Stimulated activated naive CD8-positive, alpha-beta T cell treated with anti-CD3 and anti-CD28 coated beads, Interleukin-15, Interleukin-2, amounts not matched to agents 100 U/mL and 50 U/mL, for 24 hours (primary cell): ENCODE measurements at regions not wholly inside any gene's neighbourhood (a gene's known extent, or its start where the extent isn't known, plus 50 kb on each side); places are given as distances from the start of the nearest gene placed in this dataset.

Experiments used
- ATAC-seq: fragments of 150-1000 bp; cut with Tn5 transposase; one replicate; pipeline ENCODE4 v1.10.0; 2021
- DNase-seq: peaks from one replicate; pipeline ENCODE4 v3.0.0; 2021

DNA sequence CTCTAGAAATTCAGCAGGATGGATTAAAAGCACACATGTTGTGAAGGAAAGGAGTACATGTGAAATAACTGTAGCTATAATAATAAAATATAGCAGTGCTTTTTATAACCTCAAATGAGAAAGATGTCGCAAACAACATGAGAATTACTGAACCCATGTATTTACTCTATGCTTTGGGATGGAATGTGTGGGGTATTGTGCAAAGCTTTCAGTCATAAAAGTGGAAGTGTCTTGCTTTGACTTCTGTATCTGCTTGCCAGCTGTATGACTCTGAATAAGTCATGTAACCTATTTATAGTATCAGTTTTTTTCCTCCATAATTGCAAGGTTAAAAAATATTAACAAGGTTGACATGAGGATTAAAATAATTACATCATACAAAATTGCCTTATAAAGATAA is 519.3 kb upstream of the CADM2 start:
- ATAC-seq (no peak), DNase-seq (no peak)

DNA sequence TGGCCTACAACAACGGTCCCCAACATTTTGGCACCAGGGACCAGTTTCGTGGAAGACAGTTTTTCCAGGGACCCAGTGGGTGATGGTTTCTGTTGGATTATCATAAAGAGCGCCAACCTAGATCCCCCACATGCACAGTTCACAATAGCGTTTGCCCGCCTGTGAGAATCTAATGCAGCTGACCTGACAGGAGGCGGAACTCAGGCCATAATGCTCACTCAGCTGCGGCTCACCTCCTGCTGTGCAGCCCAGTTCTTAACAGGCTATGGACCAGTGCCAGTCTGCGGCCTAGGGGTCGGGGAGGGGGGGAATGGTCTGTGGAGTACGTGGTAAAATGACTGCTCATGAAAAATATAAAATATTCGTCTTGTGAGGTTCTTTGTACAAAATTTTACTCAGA is 518.5 kb upstream of the CADM2 start:
- no peak for ATAC-seq
- DNase-seq, result no peak

DNA sequence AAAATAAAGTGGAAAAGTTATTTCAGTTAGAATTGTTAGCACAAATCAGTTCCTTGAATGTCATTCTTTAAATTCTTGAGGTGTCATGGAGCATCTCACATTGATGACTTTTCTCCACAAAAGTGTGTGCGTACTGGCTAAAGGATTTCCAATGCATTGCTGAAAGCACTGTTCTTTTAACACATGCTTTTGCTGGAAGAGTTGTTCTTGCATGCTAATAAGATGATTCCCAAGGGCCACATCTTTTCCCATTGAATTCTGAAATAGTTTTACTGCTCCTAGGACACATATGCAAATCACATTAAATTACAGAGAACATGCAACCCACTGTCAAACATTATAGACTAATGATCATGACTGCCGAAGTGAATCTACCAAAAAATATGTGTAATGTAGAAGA is 516.3 kb upstream of the CADM2 start:
- no peak for DNase-seq

DNA sequence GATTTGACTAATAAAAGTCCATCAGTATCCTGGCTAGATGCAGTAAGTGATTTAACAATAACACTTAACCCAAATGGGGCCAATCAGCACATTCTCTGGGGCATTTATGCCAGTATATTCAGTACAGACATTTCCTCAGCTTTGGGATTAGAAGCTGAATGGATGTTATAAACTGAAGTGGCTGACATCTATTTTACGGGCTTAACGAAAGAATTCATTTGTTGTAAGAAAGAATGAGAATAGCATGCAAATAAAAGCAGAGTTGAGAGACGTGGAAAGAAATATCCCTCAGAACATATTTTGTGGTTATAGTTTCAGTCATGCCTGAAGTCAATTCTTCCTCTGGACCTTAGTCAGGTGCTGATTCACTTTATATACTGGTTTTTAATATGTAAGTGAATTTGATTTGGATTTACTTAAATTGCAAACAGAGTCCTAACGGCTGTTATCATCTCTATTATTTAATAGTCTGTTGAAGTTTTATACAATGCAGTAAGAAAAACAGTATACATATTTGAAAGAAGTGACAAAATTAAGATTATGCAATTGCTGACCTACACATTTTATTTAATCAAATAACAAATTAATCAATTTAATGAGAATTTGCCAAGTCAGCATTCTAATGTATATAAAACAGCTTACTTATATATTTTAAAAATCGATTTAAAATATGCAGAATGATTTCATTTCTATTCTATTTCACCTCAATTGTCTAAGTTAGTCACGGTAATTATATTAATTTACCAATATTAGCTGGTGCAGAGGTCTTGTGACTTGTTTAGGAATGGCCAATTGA is 513.9 kb upstream of the CADM2 start:
- no peak for ATAC-seq

More for the DNA sequence above, 516.3 kb upstream of the CADM2 start:
- no peak for ATAC-seq

DNA sequence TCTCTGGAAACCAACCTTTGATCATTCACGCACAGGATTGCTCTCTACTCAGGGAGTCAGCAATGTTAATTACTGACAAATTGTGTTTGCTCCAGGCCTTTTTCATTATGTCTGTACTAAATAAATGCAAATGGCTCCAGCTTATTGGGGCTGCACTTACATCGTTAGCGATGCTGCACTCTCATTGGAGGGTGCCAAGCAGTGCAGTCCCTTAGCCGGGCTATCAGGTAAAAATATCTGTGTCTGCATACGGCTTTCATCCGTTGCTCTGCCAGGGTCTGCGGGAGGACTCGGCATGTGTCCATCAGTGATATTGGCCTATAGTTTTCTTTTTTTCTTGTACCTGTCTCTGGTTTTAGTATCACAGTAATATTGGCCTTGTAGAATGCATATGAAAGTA is 471.5 kb upstream of the CADM2 start:
- no peak for DNase-seq
- ATAC-seq, result no peak

More for the DNA sequence above, 513.9 kb upstream of the CADM2 start:
- DNase-seq, result no peak

DNA sequence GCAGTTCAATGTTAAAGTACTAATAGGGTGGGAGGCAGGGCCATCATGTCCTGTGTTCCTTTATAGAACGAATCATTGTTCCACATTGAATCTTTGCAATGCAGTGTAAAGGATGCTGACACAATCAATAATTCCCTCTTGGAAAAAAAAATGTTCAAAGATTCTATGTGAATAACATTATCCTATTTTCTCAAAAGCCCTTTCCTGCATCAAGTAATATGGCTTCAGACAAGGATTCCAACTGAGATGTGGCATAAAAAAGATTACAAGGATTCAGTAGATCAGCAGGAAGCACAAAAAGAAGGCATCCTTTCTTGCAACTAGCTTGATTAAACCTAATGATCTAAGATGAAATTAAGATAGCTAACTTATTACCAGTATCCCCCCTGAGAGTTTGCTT is 454.0 kb upstream of the CADM2 start:
- DNase-seq, result no peak
- no peak for ATAC-seq

DNA sequence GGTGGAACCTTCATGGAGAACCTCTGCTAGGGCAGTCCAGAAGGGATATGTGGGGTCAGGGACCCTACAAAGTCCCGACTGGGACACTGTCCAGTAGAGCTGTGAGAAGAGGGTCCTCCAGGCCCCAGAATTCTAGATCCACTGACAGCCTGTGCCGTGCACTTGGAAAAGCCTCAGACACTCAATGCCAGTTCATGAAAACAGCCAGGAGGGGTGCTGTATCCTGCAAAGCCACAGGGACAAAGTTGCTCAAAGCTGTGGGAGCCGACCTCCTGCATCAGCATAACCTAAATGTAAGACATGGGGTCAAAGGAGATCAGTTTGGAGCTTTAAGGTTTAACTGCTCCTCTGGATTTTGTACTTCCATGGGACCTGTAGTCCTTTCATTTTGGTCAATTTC is 448.8 kb upstream of the CADM2 start:
- no peak for DNase-seq
- ATAC-seq, result no peak

DNA sequence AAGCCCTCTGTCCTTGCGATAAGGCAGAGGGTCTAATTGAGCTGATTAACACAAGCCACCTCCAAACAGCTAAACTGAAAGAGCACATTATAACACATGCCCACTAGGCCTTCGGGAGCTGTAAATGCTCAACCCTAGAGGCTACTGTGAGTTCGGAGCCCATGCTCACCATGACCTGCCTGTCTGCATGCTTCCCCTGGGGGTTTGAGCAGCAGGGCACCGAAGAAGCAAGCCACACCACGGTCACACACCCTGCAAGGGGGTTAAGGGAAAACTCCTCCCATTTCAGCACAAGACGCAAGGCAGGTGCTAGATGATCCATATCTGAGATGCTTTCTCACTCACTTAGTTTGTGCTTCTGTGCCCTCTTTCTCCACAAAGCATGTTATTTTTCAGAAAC is 435.9 kb upstream of the CADM2 start:
- DNase-seq (no peak), ATAC-seq (no peak)

DNA sequence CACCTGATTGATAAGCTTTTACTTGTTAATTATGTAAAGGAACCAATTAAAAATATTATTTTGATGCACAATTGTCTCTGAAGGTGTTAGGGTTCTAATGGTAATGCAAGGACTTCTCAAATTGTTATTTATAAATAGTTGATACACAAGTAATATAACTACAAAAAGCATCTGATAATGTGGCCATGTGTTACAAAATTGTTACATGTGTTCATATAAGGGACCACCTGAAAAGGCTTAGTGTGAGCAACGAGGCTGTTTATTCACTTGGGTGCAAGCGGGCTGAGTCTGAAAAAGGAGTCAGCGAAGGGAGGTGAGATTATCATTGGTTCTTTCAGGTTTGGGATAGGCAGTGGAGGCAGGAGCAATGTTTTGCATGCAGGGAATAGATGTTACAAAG is 421.9 kb upstream of the CADM2 start:
- no peak for ATAC-seq

DNA sequence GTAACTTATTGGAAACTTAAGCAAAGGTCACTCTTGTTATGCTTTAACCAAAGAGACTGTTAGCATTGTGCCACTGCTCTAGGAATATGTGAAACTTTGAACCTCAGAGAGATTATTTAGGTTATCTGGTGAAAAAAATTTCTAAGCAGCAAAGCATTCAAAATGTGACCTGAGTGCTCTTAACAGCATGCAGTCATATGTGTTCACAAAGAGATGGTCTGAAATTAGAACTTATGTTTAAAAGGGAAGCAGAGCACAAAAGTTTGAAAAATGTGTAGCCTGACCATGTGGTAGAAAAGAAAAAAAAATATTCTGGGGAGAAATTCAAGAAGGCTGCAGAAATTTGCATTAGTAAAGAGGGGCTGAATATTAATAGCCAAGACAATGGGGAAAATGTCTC is 420.2 kb upstream of the CADM2 start:
- DNase-seq (no peak), ATAC-seq (no peak)

More for the DNA sequence above, 421.9 kb upstream of the CADM2 start:
- no peak for DNase-seq

DNA sequence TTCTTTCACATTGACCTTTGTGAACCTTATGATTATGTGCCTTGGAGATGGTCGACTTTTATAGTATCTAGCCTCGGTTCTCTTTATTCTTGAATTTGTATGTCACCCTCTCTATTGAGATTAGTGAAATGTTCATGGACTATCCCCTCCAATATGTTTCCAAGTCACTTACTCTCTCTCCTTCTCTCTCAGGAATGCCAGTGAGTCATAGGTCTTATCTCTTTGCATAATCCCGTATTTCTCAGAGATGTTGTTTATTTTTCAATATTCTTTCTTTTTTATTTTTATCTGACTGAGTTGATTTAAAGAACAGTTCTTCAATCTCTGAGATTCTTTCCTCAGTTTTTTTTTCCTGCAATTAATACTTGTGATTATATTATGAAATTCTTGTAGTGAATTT is 411.6 kb upstream of the CADM2 start:
- ATAC-seq (no peak), DNase-seq (no peak)

DNA sequence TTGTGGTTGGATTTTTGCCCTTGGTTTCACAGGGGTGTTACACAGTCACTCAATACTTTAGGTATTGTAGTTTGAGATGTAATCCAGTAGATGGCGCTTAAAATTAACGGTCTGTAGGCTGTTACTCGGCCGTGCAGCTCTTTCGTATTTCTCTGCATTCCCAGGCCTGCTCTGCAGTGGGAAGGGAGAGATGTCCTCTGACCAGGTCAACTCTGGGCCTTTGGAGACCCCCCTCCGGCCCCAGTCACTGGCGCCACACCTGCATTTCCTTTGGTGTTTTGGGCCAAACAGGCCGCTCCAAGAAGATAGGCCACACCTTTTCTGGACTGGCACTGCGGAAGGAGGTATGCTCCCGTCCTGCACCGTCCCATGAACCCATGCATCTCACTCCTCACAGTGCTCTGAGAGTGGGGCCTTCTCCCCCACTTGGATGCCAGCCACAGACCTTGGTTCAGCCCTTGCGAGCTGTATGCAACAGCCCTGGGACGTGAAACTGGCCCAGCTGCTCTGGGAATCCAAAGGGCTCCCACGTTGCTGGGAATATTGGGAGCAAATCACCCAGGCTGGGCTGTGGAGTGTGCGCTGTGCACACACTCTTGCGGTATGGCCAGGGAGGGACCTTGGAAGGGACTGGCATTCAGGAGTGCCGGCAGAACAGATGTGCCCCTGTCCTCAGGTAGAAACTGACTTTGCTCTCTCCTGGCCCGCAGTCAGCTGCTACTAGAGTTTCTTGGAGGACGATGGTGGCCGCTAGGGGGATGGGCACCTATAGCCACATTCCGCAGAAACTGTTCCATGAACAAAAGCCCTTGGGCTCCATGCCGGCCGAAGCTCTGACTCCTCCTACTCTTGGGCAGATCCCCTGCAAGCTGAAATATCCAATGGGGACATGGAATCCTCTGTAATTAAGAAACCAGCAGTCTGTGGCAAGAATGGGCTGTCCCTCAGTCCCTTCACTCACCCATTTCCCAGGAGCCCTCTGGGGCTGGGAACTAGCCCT is 410.5 kb upstream of the CADM2 start:
- DNase-seq, result no peak
- ATAC-seq, result peak; percentile 49

DNA sequence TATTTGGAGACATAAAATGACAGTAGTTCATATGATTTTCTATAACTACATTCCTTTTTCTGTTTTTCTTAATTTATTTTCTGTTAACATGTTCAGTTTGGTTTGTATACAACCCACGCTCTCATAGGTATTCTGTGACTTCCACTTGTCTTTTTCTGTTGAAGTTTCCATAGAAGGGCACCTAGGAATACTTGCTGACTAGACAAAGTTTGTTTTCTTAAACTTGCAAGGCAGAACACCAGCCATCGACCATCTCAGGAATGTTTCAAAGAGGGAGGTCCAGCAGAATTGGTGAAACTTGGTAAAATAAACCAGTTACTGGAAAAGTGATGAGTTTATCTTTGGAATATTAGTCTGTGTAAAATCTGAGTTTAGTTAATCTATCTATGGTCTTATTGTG is 403.2 kb upstream of the CADM2 start:
- DNase-seq, result no peak
- no peak for ATAC-seq

DNA sequence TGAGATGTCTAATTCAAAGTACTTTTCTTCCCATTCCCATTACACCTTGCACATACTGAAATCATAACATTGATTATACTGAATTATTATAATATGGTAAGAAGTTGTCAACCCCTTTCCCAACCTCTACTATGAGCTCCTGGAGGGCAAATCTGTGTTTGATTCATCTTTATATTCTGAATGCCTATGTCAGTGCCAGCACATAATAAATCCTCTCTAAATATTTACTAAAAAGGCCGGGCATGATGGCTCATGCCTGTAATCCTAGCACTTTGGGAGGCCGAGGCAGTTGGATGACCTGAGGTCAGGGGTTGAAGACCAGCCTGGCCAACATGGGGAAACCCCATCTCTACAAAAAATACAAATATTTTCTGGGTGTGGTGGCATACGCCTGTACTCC is 392.5 kb upstream of the CADM2 start:
- DNase-seq (no peak), ATAC-seq (no peak)

DNA sequence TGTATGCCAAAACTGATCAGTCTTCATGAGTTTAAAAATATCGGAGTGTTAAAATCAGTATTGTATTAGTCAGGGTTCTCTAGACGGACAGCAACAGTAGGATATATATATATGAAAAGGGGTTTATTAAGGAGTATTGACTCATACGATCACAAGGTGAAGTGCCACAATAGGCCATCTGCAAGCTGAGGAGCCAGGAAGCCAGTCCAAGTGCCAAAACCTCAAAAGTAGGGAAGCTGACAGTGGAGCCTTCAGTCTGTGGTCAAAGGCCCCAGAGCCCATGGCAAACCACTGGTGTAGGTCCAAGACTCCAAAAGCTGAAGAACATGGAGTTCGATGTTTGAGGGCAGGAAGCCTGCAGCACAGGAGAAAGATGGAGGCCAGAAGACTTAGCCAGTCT is 391.0 kb upstream of the CADM2 start:
- DNase-seq, result no peak
- ATAC-seq, result no peak

DNA sequence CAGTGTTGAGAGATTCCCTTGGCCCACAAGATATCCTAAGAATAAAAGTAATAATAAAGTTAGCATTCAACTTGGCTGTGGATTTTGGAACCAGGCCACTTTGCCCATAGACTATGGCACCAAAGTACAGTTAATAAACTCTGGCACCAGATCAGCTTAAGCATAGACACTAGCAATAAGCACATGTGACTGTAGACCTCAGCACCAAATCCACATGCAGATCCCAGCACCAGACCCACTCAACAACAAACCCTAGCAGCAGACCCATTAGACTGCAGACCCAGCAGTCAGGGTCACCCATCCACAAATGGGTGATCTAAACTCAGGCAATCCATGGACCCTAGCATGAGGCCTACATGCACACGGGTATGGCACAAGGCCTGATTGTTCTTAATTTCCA is 384.8 kb upstream of the CADM2 start:
- no peak for DNase-seq
- ATAC-seq, result no peak

DNA sequence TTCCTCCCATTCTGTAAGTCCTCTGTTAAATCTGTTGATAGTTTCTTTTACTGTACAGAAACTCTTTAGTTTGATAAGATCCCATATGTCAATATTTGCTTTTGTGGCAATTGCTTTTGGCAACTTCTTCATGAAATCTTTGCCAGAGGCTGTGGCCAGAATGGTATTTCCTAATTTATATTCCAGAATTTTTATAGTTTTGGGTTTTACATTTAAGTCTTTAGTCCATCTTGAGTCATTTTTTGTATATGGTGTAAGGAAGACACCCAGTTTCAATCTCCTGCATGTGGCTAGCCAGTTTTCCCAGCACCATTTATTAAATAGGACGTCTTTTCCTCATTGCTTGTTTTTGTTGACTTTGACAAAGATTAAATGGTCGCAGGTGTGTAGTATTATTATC is 372.4 kb upstream of the CADM2 start:
- ATAC-seq (no peak), DNase-seq (no peak)

DNA sequence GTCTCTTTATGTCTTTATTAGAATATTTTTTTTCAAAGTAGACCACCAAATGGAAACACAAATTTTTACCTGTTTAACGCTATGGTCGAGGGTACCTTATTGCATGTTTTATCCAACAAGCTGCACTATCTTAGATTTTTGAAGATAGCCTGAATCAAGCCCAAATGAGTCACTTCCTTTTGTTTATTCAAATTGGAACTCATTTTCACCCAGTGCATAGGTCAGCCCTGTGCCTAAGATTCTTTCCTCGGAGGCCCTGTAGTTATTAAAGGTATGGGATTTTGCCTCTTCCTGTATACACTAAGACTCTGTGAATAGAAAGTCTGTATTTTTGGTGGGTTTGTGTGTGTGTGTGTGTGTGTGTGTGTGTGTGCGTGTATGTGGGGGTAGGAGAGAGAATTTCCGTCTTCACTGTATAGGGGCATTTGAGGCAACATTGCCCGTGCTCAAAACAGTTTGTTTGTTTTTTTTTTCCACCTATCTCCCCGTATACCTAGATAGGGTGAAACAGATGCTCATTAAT is 358.0 kb upstream of the CADM2 start:
- ATAC-seq, result no peak
- no peak for DNase-seq

DNA sequence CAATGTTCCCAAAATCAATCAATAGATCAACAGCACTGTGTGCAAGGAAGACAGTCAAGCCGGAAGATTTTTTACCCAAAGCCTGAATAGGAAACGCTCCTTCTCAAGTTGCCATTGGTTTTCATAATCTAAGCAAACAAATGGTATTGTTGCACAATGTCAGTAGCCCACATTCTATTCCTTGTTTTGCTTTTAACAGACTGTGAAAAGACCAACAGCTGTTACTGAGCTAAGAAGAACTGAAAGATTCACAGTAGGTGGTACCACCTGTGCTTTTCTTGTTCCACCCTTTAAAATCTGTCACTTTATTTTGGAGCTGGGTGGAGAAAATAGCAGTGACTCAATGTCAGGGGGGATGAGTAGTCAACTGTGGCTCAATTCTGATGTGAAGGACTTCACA is 357.5 kb upstream of the CADM2 start:
- DNase-seq, result no peak
- ATAC-seq, result no peak

DNA sequence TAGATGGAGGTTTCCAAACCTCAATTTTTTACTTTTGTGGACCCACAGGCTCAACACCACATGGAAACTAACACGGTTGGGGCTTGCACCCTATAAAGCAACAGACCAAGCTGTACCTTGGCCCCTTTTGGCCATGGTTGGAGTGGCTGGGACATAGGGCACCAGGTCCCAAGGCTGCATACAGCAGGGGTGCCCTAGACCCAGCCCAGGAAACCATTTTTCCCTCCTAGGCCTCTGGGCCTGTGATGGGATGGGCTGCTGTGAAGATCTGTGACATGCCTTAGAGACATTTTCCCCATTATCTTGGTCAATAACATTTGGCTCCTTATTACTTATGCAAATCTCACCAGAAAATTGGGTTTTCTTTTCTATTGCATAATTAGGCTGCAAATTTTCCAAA is 337.0 kb upstream of the CADM2 start:
- DNase-seq, result no peak
- no peak for ATAC-seq

DNA sequence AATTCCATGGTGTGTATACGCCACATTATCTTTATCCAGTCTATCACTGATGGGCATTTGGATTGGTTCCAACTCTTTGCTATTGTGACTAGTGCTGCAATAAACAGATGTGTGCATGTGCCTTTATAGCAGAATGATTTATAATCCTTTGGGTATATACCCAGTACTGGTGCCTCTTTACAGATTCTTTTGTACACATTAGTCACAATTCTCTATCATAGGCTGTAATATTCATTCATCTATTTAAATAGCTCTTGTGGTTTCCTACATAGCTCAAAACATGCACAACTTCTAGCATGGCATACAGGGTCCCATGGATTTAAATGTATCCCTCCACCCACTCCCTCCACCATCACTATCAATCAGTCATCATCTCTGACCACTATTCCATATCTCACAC is 324.1 kb upstream of the CADM2 start:
- ATAC-seq (no peak), DNase-seq (no peak)

DNA sequence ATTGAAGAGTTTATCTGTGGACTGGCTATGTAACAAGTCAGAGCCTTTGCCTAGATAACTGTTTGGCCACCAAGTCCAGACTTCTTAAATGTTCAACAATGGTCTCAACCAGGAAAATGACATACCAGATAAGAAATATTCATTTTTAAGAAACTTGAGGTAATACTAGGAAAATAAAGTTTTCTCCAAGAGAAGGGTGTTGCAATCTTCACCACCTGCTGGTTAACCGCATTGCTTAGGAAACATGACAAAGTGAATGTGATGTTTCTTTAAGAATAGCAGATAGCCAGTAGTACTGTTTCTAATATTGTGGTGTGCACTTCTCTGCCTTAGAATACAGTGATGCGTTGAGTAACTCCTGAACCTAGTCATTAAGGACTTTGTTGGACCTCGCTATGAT is 321.5 kb upstream of the CADM2 start:
- ATAC-seq (no peak), DNase-seq (no peak)

DNA sequence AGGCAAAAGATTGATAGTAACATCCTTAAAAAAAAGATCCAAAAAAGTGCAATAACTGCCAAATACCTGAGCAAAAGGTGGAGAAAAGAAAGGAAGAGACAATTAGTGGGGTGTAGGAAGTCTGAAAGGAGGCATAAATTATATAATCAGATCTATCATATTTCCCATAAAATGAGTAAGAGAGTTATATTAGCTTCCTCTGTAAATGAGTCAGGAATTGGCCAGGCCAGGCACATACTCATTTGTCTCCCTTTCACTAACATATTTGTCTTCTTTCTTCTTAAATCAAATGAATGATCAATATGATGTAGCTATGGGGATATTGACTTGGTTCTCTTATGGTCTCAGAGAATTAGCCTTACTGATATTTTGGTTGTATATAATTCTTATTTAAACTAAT is 292.3 kb upstream of the CADM2 start:
- ATAC-seq, result no peak

More for the DNA sequence above, 292.3 kb upstream of the CADM2 start:
- no peak for DNase-seq
